Stimulated activated CD8-positive, alpha-beta memory T cell treated with anti-CD3 and anti-CD28 coated beads, Interleukin-7, amount 100 ng/mL, for 24 hours (primary cell): ENCODE measurements at regions not wholly inside any gene's neighbourhood (a gene's known extent, or its start where the extent isn't known, plus 50 kb on each side); places are given as distances from the start of the nearest gene placed in this dataset.
"Not testable (repeated sequence)": the region's sequence is repeated elsewhere in the genome, so short reads cannot be mapped to it uniquely, and the experiment has no call there.

ENCODE experiments used
- DNase-seq: peaks from one replicate; pipeline ENCODE4 v3.0.0-alpha.2; 2020; ENCODE audit warnings: low read depth

DNA sequence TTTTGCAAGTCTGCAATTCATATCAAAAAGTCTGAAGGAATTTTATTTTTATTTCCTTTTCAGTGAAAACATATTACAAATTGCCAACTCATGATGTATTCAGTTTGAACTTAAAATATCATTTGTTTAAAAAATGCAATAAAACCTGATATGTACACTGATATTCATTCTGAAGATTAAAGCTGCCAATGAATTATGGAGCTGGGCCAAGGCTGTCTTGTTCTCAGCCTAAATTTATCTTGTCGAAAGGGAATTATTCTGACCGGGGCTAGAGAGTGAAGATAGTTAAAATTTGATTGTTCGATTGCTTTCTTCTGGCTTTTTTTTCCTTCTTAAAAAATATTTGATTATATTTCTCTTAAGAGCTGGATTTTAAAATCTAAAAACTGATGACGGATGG, 54.0 kb upstream of the RBFOX1 start:
- no peak for DNase-seq

DNA sequence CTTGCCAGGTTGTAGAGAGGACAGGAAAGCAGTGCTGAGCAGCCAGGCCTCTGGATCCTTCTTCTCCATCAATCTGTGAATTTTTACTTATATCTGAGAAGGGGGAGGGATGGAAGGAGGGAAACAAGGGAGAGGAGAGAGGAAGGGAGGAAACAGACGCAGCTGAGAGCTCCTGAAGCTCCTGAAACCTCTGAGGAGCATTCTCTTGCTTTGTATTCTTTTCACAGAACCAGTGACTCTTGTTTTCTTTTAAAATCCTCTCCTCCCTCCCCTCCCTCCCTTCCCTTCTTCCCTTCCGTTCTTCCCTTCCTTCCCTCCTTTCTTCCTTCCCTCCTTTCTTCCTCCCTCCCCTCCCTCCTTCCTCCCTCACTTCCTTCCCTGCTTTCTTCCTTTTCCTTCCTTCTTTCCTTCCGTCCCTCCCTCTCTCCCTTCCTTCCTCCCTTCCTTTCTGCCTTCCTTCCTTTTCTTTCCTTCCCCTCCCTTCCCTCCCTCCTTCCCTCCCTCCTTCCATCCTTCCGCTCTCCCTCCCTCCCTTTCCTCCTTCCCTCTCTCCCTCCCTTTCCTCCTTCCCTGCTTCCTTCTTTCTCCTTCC, 60.0 kb upstream of the RBFOX1 start:
- DNase-seq = no peak

DNA sequence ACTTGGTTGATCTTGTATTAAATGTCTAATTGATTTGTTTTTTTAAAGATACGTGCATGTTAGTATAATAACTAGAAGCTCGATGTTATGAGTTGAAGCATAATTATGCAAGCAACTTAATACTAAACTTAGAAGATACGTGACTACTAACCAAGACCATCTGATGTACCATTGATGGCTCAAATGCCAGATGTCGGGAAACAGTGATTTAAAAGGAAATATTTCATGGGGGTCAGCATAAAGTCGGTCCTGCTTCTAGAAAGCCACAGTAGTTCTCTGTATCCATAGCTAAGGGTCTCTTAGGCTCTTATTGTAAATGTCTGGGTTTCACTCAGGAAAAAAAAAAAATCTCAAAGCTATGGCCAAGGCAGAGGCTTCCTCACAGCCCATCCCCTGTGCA, 61.2 kb upstream of the RBFOX1 start:
- no peak for DNase-seq

DNA sequence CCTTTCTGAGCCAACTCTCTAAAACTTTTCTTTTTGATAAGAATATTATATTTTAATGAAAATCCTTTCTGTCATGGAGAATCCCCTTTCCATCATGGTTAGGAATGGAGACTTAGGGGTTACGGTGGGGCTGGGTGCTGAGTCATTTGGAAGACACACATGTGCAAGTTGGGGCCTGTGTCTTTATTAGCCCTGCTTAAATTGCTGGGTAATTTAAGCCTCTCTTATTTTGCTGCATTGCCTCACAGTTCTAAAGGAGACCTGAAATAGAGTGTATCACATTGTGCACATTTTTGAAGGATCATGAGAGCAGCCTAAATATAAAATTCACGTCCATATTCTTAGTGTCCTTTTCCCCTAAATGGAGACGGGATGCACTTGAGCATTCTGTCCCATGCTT, 61.8 kb upstream of the RBFOX1 start:
- DNase-seq = no peak

DNA sequence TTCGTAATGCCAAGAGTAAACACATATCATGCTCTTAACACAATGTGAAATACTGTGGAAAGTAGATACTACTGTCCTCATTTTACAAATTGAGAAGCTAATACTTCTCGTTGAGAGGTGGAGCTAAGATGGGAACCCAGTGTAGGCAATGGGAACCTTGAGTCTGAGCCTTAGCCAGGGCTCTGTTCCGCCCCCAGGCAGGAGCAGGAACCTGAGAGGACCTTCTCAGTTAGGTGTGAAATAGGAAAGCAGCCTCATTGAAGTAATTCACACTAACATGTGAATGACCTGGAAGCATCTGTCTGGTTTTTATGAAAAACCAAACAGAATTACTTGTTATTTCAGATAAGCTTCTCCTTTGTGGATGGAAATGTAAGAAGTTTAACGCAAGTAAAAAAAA, 62.6 kb upstream of the RBFOX1 start:
- no peak for DNase-seq

DNA sequence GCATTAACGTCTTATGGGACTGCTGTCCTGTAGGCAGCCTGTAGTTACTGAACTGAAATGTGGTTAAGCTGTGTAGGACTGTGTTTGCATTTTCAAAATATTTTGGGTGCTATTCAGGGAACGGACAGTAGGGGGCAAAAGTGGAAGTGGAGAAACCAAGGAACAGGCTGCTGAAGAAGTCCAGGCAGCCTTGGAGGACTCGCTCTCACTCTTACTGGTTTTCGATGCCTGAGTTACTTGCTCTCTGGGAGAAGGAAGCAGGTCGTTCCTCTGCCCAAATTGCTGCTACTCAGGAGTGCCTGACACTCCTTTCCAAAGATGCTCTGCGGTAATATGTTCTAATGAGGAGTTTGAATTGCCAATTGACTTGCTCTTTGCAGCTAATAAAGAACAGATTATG, 64.5 kb upstream of the RBFOX1 start:
- DNase-seq = no peak

DNA sequence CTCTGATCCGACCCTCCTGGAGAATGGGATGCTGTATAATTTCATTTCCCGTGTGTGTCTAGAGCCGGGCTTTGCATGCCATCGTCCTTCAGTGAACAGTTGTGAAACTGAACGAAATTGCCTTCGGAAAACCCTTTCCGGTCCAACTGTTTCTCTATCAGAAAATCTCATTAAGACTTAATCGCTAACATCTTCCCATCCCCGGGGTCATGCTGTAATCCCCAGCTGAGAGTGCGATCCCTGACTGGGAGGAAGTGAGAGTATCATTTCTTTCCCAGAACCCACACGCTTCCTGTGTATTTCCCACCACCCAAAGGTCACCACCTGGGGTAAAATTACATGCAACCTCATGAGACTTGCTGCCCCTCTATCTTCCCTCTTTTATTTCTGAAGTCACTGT, 75.6 kb upstream of the RBFOX1 start:
- no peak for DNase-seq

DNA sequence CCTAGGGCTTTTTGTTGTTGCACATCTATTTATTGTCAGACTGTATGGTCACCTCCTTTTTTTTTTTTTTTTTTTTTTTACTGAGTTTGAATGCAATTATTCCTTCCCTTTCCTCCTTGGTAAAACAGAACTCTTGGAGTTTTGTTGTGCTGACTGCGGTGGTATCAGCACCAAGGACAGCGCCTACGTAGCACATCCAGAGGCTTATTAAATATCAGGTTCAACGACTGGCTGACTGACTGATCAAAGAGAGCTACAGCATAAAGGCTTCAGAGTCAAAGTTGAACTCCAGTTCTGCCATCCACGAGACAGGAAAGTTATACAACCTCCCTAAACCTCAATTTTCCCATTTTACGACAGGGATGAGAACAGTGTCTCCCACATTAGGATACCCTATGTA, 86.1 kb upstream of the RBFOX1 start:
- no peak for DNase-seq

DNA sequence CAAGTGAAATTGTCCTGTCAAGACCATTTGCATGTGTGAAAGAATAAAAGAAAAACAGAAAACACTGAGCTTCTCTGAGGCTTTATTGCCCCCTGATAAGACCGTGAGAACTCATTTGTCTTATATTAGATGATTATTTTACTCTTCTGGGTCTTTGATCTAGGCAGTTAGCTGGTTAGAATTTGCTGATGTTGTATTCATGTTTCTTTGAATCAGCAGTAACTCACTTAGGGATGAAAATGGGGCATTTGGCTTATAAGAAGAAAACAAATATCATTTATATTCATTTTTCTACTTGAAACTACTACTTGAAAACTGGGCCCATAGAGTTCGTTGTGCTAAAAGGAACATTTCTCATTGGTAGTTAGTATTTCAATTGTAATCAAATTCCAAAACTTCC, 93.1 kb upstream of the RBFOX1 start:
- DNase-seq = no peak

DNA sequence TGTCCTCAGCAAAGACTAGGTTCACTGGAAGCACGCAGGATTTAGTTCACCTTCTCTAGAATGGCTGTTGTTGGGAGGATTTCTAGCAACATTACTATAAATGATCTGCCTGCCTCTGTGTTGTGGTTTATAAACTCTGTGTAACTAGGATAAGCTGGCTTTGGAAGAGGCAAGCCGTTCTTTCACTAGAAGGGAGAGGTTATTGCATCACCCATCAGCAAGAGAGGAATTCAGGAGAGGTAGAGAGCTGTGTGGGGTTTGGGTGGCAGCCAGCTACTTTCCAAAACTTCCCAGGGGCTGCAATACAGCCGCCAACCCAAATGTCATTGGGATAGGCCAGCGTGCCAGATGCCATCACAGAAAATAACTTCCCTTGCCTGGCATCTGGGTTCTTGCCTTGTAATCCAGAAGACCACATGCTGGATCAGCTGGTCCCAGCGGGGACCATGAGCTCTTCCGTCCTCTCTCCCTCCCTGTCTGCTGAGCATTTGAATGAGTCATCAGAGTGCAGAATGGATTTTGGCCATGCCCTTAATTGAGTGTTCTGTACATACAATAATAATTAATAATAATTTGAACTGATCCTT, 95.7 kb upstream of the RBFOX1 start:
- no peak for DNase-seq

DNA sequence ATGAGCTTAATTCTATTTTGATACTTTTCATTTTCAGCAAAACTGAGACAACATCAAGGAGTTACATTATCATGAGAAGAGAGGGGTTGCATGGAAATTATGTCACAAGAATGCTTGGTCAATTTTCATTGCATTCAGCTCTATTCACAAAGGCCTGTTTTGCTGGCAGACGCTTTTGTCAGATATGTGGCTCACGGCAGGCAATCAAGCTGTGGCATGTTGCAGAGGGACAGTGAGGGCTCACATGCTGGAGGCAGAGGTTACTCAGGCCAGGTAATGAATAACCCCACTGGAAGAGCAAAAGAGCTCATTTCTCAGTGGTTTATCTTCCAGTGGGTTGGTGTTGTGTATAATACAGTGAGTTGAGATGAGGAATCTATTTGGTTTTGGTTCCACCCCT, 98.7 kb upstream of the RBFOX1 start:
- no peak for DNase-seq

DNA sequence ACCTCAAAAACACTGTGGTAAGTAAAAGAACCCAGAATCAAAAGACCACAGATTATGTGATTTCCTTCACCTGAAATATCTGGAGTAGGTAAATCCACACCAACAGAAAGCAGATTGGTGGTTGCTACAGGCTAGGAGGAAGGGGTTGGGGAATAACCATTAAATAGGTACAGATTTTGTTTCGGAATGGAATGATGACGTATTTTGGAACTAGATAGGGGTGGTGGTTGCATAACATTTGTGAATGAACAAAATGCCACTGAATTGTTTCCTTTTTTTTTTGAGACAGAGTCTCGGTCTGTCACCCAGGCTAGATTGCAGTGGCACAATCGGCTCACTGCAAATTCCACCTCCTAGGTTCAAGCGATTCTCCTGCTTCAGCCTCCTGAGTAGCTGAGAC, 100.9 kb upstream of the RBFOX1 start:
- no peak for DNase-seq

DNA sequence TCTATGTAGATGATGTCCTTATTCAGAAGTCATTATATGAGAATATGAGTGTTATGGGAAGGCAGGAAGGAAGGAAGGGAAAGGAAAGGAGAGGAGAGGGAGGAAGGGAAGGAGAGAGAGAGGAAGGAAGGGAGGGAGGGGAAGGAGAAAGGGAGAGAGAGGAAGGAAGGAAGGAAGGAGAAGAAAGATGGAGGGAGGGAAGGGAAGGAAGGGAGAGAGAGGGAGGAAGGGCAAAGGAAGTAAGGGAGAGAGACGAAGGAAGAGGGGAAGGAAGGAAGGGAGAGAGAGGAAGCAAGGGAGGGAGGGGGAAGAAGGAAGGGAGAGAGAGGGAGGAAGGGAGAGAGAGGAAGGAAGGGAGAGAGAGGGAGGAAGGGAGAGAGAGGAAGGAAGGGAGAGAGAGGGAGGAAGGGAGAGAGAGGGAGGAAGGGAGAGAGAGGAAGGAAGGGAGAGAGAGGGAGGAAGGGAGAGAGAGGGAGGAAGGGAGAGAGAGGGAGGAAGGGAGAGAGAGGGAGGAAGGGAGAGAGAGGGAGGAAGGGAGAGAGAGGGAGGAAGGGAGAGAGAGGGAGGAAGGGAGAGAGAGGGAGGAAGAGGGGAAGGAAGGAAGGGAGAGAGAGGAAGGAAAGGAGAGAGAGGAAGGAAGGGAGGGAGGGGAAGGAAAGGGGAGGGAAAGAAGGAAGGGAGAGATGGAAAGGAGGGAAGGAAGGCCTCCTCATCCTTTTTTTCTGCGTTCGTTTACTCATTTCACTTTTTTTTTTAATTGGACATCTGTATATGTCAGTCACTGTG, 103.0 kb upstream of the RBFOX1 start:
- not testable (repeated sequence) for DNase-seq

DNA sequence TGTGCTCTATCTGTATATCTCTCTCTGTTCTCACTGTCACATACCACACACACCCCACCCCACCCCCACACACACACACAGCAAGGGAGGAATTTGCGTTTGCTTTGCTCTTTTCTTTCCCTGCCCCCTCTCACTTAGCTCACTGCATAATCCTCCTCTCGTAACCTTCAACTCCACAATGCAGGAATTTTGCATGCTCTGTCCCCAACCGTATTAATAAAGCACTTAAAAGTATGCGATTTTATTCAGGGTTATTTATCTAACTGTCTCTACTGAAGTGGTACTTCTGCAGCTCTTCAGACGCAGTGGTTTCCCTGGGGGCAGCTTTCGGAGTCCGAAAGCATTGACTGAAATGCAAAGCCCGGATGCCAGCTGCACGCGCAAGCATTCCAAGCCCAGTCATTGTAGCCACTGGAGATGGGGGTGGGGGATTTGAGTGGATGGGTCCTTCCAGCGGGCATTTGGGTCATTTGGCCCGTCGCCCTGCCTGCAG, 105.4 kb upstream of the RBFOX1 start:
- no peak for DNase-seq

DNA sequence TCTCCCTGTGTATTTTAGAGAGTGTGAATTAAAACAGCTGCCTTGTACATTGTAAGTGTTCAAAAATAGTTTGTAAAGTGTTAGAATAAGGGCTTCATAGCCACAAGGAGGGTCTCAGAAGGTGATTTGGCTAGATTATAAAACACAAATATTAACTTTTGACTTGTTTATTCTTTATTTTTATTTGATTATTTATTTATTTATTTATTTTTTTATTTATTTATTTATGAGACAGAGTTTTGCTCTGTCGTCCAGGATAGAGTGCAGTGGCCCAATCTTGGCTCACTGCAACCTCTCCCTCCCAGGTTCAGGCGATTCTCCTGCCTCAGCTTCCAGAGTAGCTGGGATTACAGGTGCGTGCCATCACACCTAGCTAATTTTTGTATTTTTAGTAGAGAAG, 111.5 kb upstream of the RBFOX1 start:
- DNase-seq = no peak

DNA sequence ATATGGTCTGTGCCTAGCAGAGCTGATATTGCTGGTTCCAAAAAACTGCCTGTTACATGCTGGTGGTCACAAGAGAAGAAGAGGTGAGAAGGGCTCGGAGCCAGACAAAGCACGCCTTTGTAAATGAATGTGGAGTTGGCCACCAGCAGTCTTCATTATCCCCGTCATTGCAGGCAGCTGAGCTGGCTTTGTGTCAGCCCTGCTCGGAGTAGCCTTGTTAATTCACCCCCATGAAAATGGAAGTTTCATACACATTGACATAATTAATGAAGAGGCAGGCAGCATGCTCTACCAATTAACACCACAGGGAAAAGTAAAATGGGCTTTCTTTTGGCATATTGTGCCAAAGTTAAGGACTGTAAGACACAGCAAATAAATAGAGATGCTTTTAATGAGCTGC, 113.7 kb upstream of the RBFOX1 start:
- no peak for DNase-seq

DNA sequence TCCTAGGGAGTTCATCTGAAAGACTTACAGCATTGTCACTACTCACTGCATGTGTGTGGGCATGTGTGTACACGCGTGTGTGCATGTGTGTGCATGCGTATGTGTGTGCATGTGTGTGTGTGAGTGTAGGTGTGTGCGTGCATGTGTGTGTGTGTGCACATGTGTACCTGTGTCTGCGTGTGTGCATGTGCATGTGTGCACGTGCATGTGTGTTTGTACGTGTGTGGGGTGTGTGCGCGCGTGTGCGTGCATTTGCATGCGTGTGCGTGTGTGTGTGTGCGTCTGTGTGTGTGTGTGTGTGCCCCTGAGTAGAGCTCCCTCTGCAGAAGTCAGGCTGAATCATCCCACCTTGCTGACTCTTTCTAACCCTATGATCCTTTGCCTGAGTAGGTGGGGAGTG, 114.8 kb upstream of the RBFOX1 start:
- DNase-seq = no peak

DNA sequence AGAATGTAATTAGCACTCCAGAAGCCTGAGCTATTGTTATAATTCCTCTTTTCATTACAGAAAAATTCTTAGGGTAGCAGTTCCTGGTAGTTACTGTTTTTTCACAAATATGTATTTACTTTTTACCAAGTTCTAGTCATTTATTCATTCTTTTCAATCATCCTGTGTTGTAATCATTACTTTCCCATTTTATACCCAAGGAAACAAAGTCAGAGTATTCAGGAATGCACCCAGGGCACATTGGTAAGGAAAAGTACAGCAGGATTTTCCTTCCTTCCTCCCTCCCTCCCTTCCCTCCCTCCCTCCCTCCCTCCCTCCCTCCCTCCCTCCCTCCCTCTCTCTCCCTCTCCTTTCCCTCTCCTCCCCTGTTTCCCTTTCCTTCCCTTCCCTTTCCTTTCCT, 115.9 kb upstream of the RBFOX1 start:
- no peak for DNase-seq

DNA sequence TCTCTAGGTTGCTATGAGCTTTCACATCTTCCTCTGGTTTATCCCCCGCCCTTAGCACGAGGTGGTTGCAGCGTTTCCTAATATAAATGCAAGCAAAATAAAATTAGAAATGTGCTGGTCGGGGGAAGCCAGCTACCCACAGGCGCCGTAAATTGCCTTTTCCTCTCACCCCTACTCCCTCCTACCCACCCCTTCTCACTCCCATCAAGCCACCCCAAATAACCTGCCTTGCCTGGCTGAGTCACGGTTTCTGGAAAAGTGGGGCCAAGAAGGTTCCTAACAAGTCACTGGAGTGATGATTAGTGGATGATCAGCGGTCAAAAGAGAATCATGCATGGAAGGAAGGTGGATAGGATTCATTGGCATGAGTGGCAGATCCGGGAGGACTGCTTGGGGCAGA, 120.9 kb upstream of the RBFOX1 start:
- DNase-seq = no peak

DNA sequence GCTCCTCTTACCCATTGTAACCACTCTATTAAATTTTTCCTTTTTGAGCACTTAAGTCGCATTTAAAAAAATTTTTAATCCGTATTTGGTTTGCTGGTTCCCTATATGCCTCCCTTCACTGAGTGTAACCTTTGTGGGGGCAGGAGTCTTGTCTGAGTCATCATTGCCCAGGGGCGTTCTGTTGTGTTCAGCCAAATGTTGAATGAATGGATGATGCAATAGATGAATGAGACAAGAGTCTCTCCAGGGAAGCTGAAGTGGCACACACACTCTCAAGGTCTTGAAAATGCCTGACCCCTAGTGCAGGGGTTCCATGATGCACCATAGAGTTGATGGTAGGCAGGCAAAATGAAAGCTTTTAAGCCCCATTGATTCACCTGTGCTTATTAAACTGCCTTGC, 123.0 kb upstream of the RBFOX1 start:
- no peak for DNase-seq

DNA sequence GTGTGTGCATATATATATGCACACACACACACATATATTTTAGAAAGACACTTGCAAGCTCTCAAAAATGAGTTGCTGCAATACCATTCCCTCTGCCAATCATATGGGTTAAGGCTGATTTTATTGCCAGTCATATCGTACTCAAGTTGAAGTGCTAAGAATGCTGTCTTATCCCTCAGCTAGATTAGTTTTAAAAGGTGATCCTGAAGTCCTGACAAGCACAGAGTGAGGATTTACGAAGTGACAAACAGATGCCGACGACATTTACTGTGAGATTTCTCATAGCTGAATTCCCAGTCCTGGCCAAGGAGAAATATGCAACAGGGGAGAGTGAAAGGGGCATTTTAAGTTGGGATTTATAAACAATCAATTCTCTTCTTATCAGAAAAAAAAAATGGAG, 126.2 kb upstream of the RBFOX1 start:
- DNase-seq = no peak

DNA sequence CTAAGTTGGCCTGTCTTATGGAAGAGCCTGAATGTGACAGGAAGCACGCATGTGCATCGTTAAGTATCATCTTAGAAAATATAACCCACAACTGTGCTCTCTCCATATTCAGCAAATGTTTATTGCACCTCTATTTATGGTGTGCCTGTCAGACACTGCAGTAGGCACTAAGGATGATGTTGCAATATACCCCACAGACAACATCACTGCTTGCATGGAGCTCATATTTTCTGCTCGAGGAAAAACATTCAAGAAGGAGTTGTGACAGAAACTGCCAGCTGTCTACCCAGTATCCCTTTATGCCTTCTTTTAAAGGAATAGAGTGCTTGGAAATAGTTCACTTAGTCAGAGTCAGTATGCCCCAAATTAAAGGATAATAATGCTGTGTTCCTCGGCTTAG, 132.3 kb upstream of the RBFOX1 start:
- no peak for DNase-seq

DNA sequence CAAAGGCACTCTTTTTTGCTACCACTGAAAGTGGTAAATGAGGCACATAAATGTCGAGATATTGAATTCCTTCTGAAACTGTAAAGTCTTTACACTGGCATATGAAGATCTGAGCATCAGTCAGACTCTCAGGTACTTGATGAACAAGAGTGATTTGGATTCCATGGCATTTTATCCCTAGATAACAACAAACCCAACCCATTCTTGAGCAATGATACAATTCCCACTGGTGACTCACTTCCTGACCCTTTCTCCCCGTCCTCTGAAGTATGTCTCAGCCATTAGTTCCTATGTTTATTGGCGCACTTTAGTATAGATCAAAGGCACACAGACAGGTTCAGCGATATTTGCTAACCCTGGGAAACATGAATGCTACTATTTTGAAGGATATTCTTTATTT, 147.0 kb upstream of the RBFOX1 start:
- no peak for DNase-seq

DNA sequence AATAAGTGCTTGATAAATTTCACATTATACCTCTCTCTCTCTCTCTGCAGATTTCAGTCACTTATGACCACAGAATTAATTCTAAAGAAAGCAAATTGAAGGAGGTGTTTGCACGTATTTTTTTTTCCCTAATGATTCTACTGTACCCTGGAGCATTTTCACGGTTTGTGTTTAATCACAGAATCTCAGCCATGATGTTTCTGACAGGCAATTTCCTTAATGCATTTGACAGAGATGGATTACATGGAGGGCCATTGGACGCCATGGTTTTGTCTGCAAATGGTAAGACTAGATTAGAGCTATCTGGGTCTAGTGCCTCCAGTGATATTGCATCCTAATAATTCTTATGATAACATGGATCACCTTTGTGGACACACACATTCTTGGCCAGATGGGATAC, 147.5 kb upstream of the RBFOX1 start:
- no peak for DNase-seq
